IPS-NIHi7 (cell line): ENCODE measurements at regions not wholly inside any gene's neighbourhood (a gene's known extent, or its start where the extent isn't known, plus 50 kb on each side); places are given as distances from the start of the nearest gene placed in this dataset.

Experiments used
- DNase-seq: peaks from one replicate; pipeline ENCODE4 v3.0.0; 2012; ENCODE audit warnings: mixed read lengths; ENCODE audit errors: extremely low spot score

DNA sequence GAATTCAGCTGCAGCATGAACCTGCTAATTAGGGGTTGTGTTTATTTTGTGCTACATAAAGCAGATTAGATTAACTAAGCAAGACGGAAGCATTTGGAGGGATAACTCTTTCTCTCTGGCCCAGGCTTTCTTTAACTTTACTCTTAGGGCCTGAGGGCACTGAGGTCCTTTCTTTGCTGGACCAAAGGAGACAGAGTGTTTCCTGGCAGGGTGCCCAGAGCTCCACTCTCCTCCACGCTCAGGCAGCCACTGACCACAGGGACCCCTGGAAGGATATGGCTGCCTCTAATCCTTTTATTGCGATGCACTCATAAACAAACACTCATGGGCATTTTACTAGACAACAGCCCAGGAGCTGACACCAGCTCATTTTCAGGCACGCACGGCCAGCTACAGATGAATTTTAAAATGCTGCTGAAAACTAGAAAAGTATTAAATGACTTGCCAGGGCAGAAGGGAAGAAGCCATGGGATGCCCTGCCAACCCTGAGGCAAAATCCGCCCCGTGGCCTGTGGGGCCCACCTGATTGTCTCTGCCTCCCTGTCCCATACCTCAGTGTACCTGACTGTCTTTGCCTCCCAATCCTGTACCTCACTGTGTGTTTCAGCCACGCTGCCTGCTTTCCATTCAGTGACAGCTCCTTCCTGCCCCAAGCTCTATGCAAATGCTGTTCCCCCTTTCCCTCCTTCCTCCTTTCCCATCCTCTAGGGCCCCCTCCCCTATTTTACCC is 192.6 kb upstream of the NAV2 start:
- no peak for DNase-seq

DNA sequence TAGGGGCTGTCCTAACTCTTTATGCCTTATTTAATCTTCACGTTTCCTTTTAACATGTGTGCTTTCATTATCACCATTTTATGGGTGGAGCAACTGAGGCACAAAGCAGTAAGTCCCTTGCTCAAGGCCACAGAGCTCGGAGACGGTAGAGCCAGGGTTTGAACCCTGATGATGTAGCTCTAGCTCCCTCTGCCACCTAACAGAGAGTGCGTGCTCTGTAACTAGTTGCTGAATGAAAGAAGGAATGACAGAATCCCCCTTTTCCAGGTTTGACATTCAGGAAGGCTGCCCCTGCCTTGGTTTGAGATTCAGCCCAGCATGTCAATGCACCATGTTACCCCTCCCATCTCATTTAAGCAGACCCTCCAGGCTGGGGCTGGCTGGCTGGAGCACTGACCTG is 193.3 kb upstream of the NAV2 start:
- no peak for DNase-seq

DNA sequence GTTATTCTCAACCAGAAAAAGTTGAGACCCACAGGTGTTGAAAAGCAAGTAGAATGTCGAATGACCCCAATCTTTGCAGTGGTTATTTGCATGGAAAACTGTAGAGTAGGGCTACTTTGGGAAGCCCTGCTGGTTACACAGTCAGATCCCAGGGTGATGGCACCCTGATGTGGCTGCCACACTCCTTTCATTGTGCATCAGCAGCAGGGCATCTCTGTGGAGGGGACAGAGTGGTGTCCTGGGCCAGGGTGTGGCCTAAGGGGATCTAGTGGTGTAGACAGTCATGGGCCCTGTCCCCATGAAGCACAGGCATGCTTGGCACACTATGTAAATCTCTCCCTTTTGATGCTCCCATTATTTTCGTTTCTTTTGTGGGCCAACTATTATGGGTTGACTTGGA is 199.4 kb upstream of the NAV2 start:
- no peak for DNase-seq

DNA sequence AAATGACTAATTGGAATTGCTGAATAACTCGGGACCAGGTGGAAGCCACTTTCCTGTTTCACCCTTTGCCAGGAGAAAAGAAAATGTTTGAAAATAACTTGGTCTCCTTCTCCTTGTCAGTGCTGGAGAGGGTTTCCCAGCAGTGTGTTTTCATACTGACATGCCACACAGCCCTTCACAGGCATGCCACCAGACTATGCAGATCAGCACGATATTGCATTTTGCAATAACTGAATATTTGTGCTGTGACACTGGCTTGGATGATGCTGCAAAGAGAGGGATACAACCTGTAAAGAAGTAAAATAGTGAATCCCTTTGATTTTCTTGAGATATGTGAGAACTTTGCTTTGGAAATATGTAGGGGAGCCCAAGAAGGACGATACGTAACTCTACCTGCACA is 200.0 kb upstream of the NAV2 start:
- no peak for DNase-seq

DNA sequence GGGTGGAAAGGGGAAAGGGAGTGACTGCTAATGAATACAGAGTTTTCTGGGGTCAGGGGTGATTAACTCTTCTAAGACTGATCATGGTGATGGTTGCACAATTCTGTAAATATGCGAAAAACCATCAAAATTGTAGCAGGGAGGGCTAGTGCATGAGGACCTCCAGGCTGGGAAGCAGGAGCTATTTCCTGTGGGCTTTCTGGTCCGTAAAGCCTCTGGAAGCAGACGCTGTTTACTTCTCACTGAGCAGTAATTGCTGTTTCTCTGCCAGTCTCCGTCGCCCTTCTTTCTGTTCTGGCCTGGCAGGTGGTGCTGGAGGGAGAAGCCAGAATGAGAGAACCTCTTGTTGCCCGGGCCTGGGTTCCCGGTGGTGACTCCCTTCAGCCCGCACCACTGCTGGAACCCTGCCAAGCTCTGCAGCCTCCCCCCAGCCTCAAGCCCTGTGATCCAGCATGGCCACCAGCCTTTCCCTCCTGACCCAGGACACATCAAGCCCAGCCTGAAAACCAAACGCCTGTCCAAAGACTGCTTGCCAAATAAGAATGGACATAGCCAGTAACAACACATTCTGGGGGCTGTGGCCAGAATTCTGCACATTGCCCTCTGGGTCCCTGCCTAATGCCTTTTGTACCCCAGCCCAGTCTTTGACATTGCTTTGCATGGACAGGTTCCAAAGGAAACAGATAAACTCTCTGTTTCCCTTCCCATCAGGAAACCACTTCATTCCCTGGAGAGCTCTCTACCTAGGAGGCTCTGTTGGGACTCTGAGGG is 201.0 kb upstream of the NAV2 start:
- no peak for DNase-seq

DNA sequence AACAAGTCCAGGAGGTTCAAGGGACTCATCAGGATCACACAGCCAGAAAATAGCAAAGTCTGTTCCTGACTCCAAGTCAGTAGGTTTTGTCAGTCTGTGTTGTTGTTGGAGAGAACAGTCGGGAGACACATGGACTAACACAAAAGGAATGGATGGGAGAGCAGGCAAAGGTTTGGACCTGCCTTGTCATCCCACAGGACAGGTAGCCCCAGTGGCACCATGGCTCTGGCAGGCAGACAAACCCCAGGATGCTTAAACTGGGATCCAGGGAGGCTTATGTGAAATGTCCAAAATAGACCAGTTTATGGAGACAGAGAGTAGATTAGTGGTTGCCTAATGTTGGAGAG is 201.6 kb upstream of the NAV2 start:
- DNase-seq = no peak

DNA sequence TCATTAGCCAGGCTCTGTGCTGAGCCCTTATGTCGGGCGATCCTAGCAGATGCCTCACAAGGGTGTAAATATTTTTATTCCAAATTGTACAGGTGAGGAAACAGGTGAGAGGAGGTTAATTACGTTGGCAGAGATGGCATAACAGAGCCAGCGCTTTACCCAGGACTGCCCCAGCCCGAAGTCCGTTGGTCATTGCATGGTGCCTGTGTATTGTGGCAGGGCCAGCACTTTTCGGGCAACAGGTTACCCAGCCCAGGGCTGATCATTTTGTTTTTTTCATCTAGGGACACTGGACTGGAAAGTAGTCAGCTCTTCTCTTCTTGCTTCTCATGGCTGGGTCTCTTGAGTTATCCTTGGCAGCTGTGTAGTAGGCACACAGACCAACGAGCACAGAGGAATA is 202.2 kb upstream of the NAV2 start:
- no peak for DNase-seq

DNA sequence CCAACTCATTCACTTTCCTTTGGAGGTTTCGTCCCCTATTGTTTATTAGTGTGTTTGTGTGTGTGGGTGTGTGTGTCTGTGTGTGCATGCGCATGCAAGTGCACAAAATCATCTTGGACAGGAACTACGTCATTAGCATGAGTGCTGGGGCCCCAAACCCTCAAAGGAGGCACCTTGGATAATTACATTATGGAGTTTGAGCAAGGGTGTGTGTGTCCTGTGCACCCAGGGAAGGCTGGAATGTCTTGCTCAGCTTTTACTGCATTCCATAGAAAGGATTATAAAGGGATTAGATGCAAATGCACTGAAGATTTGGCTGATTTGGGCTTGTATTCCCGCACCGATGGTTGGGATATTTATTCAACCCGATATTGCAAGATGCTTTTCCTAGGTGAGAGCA is 203.4 kb upstream of the NAV2 start:
- no peak for DNase-seq

DNA sequence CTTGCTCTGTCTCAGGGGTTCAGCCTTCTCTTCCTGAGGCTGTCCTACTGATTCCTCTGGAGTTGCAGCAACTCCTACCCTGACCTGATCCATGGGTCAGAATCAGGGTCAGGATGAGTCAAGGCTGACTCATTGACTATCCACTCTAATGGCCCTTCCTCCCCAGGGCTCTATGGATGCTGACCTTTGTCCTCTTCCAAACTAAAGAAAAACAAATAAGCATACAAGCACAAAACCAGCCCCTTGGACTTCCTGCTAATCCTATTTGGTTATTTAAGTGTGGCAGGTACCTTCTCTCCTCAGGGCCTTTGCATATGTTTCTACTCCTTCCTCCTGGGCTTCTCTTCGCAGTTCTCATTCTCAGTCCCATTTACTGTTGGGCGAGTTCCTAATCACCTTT is 204.5 kb upstream of the NAV2 start:
- DNase-seq = peak; percentile 68

DNA sequence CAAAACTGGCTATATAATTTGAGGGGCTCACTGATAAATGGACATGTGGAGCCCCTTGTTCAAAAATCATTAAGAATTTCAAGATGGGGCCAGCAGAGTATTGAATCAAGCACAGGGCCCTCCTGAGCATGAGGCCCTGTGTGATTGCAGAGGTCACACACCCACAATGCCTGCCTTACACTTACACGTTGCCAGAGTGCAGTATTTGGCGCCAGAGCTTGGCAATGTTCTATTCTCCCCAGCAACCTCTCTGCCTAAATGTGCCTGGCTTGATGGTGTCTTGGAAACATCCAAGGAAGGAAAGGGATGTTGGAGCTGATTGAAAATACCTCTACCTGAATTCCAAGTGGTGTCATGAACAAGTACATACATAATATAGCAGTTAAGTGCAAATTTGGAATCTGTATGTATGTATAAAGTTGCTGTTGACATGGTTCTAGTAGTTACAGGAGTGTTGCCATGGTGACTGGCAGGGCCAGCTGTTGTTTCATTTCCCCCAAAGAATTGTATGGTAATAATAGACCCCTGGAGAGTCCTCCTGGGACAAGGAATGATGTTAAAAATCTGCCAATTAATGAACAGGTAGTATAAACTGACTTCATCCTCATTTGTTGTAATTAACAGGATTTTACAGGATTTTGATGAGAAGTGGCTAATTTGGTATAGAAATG is 205.7 kb upstream of the NAV2 start:
- DNase-seq = no peak

DNA sequence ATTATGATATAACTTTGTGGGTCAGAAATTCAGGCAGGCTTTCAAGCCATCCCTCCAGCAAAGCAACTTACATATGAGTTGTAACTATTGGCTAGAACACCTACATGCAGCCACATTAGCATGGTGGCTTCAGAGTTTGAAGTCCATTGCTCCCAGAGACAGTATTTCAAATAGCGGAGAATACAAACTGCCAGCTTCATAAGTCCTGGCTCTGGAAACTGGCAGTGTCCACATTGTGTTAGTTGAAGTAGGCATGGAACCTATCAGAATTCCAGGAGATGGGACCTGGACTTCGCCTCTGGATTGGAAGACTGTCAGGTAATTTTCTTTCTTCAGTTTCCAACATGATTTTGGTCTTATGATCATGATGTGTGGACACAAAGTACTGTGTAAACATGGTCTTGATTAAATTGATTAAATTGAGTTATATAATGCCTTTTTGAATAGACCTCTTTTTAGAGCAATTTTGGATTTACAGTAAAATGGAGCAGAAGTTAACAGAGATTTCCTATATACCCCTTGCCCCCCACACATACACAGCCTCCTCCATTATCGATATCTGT is 209.9 kb upstream of the NAV2 start:
- DNase-seq = no peak

DNA sequence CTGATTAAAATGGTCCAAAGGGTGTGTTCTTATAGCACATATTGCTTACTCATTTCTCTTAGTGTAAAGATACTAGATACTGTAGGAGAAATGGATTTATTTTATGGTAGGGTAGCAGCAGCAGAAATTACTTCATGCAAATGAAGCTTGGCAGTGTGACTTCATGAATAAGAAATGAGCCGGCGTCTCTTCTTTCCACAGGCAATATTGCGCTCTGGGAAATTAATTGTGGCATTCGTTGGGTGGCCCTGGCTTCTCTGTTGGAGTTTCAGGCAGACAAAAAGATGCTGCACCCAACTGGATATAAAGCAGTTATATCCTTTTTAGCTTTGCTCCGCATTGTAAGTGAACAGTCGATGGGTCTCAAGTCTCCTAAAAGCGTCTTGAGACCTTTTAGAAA is 211.0 kb upstream of the NAV2 start:
- no peak for DNase-seq

DNA sequence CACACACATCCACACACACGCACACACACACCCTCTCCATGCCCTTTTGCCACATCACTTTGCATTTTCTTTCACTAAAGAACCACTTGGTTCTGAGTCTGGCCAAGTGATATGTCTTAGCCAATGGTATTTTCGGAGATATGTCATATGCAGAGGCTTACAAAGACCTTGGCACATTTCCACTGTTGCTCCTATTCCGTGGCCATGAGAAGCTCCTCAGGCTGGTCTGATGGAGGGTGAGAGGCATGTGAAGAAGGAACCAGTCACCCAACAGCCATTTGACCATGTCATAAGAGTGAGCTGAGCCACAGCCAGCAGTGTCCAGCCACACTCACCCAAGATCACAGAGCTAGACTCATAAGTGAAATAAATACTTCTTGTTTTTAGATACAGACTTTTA is 212.6 kb upstream of the NAV2 start:
- DNase-seq = no peak

DNA sequence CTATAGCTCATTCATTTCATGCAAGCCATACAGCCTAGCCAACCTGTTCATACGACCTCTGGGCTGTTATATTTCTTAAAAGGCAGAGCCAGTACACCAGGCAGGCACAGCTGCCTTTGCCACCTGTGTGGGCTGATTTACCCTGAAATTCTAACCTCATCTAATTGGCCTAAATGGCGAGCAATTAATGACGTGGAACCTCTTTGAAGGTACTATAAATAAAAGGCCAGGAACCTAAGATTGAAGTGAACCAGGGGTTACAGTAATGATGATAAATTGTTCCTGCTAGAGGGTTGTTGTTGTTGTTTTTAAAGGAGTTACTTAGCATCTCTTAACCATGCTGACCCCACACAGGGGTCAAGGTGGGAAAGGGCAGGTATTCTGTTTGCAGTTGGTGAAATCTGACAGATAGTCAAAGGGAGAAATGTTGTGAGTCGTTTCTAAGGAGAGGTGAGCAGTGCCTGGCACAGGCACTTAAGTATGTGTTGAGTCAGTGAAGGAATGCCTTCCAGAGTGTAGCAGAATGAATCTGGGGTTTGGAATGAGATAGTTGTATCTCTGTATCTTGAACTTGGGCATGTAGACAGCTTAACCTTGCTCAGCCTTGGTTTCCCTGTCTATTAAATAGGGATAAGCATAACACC is 213.5 kb upstream of the NAV2 start:
- DNase-seq = no peak

DNA sequence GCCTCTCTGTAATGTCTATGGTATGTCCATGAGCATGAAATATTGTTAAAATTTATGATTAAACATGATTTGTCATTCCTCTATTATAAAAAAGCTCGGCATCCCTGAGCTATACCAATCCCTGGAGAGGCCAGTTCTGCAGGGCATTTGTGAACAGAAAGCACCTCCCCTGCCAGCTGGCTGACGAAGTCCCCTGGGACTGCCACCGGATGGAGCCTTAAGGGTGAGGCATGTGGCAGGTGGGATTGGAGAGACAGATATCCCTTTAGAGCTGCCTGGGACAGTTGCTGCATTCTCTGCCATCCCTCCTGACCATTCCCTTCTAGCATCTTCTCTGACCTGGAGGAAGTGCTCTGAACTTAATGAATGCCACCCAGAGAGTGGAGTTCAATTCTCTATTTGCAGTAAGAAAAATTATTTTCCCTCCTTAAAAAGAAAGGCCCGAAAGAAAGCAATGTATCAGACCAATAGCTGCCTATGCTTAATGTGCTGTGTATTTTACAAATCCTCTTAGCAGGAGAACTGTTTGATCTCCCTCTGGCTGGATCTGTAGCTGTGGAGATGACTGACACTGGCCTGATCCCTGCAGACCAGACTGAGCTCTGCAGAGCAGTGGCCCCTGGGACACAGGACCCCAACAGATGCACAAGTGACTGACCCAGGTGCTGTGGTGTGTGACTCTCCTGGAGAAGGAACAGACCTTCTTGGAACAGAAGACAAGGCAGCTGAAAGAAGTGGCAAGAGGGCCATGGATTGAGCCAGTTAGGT is 219.0 kb upstream of the NAV2 start:
- DNase-seq = no peak

DNA sequence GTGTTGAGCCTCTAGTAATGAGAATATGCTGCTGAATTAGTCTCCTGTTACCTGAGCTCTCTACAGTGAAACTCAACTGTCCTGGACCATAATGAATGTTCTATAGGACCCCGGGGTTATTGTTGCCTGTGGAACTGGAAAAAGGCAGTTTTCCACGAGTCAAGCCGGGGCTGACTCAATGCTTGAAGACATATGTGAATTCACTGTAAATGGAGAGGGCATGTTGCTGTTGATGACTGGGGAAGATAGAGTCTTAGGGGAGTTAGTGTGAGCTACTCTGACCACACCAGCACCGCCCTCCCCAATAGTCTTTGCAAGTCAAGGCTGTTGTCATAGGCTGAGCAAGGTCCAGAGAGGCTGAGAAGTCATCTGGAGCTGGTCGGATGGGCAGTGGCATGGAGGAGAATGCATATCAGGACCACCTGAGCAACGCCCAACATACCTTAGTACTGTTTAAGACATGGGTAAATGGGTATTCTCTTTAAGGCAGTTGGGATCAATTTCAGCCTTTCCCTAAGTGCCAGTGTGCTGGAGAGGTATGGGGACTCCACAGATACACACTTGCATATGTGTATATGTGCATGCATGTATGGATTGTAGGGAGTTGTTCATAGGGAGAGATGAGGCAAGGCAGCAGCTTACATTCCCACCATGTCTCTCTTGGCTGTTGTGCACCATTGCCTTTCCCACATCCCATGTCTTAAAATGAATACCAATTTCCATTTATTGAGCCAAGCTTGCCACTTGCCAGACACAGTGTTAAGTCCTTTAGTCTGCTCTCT is 230.1 kb upstream of the NAV2 start:
- DNase-seq = no peak

DNA sequence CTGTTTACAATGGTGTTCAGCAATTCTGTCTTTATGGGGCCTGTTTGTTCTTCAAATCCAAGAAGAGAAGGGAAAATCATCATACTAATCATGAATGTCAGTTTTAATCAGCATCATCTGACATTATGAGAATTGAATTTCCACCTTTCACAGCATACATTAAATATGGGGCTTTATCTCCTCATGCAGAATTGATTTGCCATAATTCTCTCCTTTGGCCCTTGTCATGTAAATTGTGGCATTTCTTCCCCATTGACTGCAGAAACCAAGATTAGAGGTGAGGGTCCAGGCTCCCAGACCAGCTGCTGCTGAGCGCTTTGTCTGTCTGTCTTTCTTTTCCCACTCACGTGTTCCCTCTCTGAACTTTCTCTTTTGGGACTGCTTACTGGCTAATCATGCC is 232.1 kb upstream of the NAV2 start:
- DNase-seq = no peak

DNA sequence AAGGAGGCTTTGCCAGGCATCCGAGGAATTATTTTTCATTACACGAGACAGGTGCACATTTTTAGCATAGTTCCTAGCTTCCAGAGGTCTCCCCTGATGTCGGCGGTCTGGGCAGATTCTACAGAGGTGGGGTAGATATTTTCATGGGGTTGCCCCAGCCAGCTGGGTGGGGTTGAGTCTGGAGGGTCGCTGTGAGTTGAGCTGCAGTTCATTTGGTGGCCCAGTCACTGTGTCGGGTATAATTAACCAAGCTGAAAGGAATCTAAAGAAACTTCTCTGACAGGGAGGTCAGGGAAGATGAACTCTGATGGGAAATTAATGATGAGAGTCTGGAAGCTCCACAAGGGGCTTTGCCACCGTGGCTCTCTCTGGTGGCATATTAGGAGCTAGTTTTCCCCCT is 233.7 kb upstream of the NAV2 start:
- DNase-seq = no peak

DNA sequence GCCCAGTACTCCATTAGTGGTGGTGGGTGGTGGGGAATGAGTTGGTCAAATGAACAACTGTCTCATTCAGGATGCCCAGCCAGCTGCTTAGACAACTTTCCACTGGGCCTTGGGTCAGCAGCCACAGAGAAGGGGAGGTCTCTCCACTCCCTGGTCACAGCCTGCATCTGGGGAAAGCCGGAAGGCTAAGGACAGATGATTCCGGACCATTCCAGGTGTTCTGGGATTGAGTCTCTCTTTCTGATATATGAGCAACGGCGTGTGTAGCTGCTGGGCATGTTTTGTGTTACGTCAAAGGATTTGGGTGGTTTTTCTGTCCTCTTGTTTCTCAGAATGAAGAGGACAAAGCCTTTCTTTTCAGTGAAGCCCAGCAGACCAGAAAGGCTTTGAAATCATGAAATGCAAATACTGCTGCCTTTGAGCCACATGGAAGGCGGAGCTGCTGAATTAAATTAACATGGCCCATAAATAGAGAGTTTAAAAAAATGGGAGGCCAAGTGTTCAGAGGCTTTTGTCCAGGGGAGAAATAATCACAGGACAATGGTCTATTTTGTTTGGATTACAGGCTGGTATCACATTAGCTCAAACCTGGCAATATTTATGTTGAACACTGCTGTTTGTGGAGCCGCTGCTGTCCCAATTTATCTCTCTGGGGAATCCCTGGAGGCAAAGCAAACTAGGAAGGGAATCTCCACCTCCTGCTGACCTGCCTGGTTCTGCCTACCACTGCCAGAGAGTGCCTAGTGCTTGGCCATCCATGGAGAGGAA is 234.4 kb upstream of the E2F8 start:
- peak; percentile 49 for DNase-seq

DNA sequence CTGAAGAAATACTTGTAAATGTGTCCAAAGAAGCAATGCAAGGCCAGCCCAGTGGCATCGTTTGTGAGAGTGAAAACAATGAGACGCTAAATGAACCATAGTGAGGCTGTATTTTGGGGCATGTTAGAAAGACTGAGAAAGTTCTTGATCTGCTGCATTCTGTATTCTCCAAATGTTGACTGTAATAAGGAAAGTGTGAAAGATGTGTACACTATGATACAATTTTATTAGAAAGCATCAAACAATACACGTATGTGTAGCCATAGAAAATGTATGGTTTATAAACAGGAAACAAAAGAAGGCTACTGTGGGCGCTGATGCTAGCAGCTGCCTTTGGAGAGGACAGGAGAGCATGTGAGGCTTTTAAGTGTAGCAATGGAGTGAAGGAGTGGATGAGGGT is 233.5 kb upstream of the E2F8 start:
- DNase-seq = no peak
